NT2/D1 (cell line): ENCODE measurements at regions not wholly inside any gene's neighbourhood (a gene's known extent, or its start where the extent isn't known, plus 50 kb on each side); places are given as distances from the start of the nearest gene placed in this dataset.

ENCODE experiments used
- YY1 ChIP-seq: IDR thresholded peaks from 2 replicates; pipeline ENCODE4 v1.6.1; 2011; ENCODE audit not compliant: insufficient read length, insufficient read depth
- ZNF274 ChIP-seq: IDR thresholded peaks from 2 replicates; pipeline ENCODE4 v1.6.1; 2011; ENCODE audit warnings: mild to moderate bottlenecking, low read depth, low read length

- TF ChIP-seq YY1 (no peak), ZNF274 (no peak)
Observed at GRCh38 chr5:87788416-87788815, 375.7 kb upstream of the CCNH start.
